Astrocyte of the spinal cord (primary cell): ENCODE measurements at regions not wholly inside any gene's neighbourhood (a gene's known extent, or its start where the extent isn't known, plus 50 kb on each side); places are given as distances from the start of the nearest gene placed in this dataset.

Experiments
- DNase-seq: peaks from one replicate; pipeline ENCODE4 v3.0.0; 2011; ENCODE audit warnings: low read depth, low spot score
- H3K4me3 ChIP-seq: 2 replicates; pipeline ENCODE4 v1.5.1; 2011; ENCODE audit warnings: low read depth, mild to moderate bottlenecking, low read length, moderate library complexity
- CTCF ChIP-seq: IDR thresholded peaks from 2 replicates; pipeline ENCODE4 v1.5.1; 2012; ENCODE audit warnings: low read depth, mild to moderate bottlenecking, low read length, inconsistent platforms
- in situ Hi-C: cut with HindIII; loops from 2 replicates; pipeline ENCODE4 v1.10.0; 2017; ENCODE audit warnings: low sequenced_read_pairs

- H3K4me3 ChIP-seq = no peak overlapping the region
- TF ChIP-seq CTCF = no peak
- DNase-seq = no peak
- in situ Hi-C loops = no loop called here
Observed at GRCh38 chr3:17800232-17800631, 57.8 kb upstream of the TBC1D5 start.

GRCh38 chr3:17799312-17799711 is 56.9 kb upstream of the TBC1D5 start:
- H3K4me3 ChIP-seq = no peak overlapping the region
- DNase-seq = no peak
- no peak for TF ChIP-seq CTCF
- in situ Hi-C loops = no loop called here

- no peak for TF ChIP-seq CTCF
- no peak for DNase-seq
- no peak overlapping the region for H3K4me3 ChIP-seq
- in situ Hi-C loops = no loop called here
Observed at GRCh38 chr3:17798000-17798399, 55.6 kb upstream of the TBC1D5 start.

- DNase-seq = no peak
- no peak overlapping the region for H3K4me3 ChIP-seq
- in situ Hi-C loops = no loop called here
- TF ChIP-seq CTCF = no peak
Observed at GRCh38 chr3:17795711-17796110, 53.3 kb upstream of the TBC1D5 start.

GRCh38 chr3:17795280-17795679 is 52.8 kb upstream of the TBC1D5 start:
- in situ Hi-C loops = no loop called here
- H3K4me3 ChIP-seq = no peak overlapping the region
- no peak for DNase-seq
- TF ChIP-seq CTCF = no peak

- no peak for TF ChIP-seq CTCF
- DNase-seq = no peak
- in situ Hi-C loops = no loop called here
- H3K4me3 ChIP-seq = no peak overlapping the region
Observed at GRCh38 chr3:17793542-17794195, 51.2 kb upstream of the TBC1D5 start.
